ENCODE measurements at regions not wholly inside any gene's neighbourhood (a gene's known extent, or its start where the extent isn't known, plus 50 kb on each side); places are given as distances from the start of the nearest gene placed in this dataset.

DNA sequence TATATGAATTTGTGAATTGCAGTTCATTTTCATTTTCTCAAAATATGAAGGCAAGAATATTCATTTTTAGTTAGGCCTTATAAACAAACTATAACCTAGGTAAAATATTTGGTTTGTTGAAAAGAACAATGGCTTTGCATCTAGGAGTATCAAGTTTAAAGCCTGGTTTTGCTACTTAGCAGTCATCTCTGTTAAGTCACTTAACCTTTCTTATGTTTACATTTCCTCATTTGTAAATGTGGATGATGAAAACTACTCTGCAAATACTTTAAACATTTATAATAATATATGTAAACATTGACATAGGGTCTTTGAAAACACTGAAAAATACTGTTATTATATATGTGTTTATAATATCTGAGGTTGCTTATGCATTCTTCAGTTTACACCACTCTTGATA is 135.5 kb downstream of the CENPW start:
- H3K4me3 ChIP-seq (ENCODE audit: low read depth, low read length), result no peak overlapping the region
- TF ChIP-seq, protein P1, sequence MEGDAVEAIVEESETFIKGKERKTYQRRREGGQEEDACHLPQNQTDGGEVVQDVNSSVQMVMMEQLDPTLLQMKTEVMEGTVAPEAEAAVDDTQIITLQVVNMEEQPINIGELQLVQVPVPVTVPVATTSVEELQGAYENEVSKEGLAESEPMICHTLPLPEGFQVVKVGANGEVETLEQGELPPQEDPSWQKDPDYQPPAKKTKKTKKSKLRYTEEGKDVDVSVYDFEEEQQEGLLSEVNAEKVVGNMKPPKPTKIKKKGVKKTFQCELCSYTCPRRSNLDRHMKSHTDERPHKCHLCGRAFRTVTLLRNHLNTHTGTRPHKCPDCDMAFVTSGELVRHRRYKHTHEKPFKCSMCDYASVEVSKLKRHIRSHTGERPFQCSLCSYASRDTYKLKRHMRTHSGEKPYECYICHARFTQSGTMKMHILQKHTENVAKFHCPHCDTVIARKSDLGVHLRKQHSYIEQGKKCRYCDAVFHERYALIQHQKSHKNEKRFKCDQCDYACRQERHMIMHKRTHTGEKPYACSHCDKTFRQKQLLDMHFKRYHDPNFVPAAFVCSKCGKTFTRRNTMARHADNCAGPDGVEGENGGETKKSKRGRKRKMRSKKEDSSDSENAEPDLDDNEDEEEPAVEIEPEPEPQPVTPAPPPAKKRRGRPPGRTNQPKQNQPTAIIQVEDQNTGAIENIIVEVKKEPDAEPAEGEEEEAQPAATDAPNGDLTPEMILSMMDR (conservative IDR thresholded peaks at IDR 0.05; ENCODE audit: low read depth, low read length), result no peak
- DNase-seq (ENCODE audit: low read depth), result no peak

DNA sequence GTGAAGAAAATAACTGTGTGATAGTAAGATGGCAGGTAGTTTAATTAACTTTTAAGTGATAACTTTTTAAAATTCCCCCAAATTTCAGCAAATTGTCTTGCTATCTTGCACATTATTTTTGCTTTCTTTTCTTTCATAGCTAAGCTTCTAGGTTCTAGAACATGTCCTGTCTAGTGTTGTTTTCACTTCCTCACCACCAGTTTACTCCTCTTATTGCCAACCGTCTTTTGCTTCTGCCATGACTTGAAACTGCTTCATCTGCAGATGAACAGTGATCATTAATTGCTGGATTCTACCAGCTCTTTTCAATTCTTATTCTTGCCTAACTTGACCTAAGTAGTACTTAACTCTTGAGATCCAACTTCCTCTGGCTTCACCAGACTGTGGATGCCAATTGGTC is 137.8 kb downstream of the CENPW start:
- TF ChIP-seq, protein P1 (conservative IDR thresholded peaks at IDR 0.05; ENCODE audit: low read depth, low read length), result no peak
- no peak overlapping the region for H3K4me3 ChIP-seq (ENCODE audit: low read depth, low read length)
- no peak for DNase-seq (ENCODE audit: low read depth)

DNA sequence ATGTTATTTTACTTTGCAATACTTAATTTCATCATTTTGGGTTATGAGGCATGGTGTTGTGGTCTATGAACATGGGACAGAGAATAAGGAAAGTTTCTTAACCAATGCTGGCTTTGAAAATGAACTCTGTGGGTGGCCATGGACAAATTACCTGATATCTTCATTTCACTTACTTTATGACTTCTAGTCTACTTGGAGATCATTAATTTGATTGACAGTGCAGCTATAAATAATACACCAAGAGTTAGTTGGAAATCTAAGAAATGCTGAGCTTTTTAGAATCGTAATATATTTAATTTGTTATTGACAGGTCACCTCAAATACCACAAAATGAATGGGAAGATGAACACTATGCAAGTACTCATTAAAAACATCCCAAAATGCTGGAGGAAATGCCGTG is 140.4 kb downstream of the CENPW start:
- DNase-seq (ENCODE audit: low read depth), result no peak
- TF ChIP-seq, protein P1 (conservative IDR thresholded peaks at IDR 0.05; ENCODE audit: low read depth, low read length), result no peak
- H3K4me3 ChIP-seq (ENCODE audit: low read depth, low read length), result no peak overlapping the region

DNA sequence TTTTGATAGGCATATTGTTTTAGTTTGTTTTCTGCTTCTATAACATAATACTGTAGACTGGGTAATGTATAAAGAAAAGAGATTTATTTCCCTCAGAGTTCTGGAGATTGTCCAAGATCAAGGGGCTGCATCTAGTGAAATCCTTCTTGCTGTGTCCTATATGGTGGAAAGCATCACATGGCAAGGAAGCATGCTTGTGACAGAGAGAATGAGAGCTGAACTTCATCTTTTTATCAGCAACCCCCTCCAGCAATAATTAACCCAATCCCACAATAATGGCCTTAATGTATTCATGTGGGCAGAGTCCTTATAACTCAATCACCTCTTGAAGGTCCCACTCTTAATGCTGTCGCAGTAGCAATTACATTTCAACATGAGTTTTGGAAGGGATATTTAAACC is 141.4 kb downstream of the CENPW start:
- TF ChIP-seq, protein P1 (conservative IDR thresholded peaks at IDR 0.05; ENCODE audit: low read depth, low read length), result no peak
- no peak for DNase-seq (ENCODE audit: low read depth)
- H3K4me3 ChIP-seq (ENCODE audit: low read depth, low read length), result no peak overlapping the region

DNA sequence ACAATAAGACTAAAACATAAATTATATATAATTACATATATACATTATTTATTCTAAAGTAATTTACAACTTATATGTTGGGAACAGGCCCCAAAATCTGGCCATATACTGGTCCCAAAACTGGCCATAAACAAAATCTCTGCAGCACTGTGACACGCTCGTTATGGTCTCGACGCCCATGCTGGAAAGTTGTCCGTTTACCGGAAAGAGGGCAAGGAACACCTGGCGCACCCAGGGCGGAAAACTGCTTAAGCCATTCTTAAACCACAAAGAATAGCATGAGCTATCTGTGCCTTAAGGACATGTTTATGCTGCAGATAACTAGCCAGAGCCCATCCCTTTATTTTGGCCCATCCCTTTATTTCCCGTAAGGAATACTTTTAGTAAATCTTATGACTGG is 164.9 kb downstream of the CENPW start:
- TF ChIP-seq, protein P1 (conservative IDR thresholded peaks at IDR 0.05; ENCODE audit: low read depth, low read length), result no peak
- H3K4me3 ChIP-seq (ENCODE audit: low read depth, low read length), result no peak overlapping the region
- DNase-seq (ENCODE audit: low read depth), result no peak

DNA sequence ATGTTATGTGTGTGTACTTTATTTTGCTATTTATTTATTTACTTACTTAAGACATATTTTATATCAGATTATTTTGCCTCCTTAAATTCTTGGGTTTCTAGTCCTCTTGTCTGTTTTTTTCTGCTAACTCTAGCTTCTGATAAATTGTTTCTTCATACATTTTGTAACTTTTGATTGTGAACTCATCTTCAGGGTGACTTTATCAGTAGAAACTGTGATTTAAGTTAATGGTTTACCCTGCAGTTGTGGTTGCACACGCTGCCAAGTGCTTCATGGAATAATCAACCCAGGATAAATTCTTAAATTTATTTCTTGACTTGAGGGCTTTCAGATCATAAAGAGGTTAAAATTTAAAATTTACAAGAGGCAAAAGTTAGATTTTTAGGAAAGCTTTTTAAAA is 173.3 kb downstream of the CENPW start:
- no peak for DNase-seq (ENCODE audit: low read depth)
- no peak overlapping the region for H3K4me3 ChIP-seq (ENCODE audit: low read depth, low read length)
- TF ChIP-seq, protein P1 (conservative IDR thresholded peaks at IDR 0.05; ENCODE audit: low read depth, low read length), result no peak

DNA sequence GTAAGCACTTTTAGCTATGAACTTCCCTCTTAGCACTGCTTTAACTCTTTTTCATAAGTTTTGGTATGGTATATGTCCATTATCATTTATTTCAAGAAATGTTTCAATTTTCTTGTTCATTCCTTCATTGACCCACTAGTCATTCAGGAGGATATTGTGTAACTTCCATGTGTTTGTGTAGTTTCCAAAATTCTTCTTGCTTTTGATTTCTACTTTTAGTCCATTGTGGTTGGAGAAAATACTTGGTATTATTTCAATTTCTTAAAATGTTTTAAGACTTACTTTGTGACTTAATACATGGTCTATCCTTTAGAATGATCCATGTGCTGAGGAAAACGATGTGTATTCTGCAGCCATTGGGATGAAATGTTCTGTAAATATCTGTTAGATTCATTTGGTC is 176.5 kb downstream of the CENPW start:
- no peak for DNase-seq (ENCODE audit: low read depth)
- H3K4me3 ChIP-seq (ENCODE audit: low read depth, low read length), result no peak overlapping the region
- TF ChIP-seq, protein P1 (conservative IDR thresholded peaks at IDR 0.05; ENCODE audit: low read depth, low read length), result no peak

Data from choroid plexus epithelial cell (primary cell).